Renal cortex interstitium (tissue), 11 donors: ENCODE measurements at regions not wholly inside any gene's neighbourhood (a gene's known extent, or its start where the extent isn't known, plus 50 kb on each side); places are given as distances from the start of the nearest gene placed in this dataset.
A peak's percentile ranks its signal among the peaks of the same experiment; 100 is the strongest.

Source experiments
- DNase-seq, 11 donors: peaks; one replicate each; pipeline ENCODE4 v3.0.0-alpha.2; 2013; ENCODE audit warnings: low read depth in 9 of 11, low spot score in 4 of 11; ENCODE audit errors: extremely low read depth in 1 of 11

DNA sequence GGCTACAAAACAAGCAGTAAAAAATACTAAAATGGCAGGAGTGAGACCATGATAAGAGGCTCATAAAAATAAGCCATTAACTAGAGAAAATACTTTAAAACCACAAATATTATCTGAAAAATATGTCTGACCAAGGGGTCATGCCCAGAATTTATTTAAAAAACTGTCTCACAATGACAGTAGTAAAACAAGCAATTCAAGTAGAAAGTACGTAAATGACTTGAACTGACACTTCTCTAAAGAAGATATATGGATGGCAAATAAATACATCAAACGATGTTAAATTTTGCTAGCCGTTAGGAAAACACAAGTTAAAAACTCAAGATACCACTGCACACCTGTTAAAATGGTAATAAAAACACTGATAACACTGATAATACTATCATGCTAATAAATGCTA, 353.9 kb upstream of the GRAMD2B start:
- DNase-seq, result no peak

DNA sequence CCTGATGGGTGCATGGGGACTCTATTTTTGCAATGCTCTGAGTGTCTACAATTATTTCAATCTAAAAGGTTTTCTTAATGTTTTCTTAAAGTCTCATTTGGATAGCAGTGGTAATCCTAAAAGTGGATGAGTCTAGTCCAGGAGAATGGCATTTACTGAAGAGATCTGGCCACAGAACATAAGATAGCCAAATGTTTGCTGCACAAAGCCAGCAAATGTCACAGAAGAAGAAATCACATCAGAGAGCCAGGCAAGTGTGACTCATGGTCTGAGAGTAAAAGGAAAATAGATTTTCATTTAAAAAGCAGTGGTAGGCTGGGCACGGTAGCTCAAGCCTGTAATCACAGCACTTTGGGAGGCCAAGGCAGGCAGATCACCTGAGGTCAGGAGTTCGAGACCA, 352.7 kb upstream of the GRAMD2B start:
- DNase-seq, result no peak

DNA sequence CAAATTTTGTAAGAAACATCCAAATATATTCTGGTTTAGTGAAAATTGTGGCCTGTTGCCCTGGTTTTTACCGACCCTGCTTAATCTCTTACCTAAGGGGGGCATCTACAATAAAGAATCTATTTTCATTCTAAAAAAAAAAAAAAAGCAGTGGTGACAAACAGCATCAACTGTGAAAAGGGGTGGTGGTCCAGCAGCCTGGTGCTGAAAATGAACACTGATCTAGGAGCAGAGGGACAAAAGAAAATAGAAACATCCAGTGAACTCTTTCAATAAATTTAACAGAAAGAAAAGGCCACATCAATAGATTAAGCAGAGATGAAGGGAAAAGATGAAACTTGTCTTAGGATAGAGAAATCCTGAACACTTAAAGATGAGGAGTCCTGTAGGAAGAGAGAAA, 348.7 kb upstream of the GRAMD2B start:
- DNase-seq, result no peak

DNA sequence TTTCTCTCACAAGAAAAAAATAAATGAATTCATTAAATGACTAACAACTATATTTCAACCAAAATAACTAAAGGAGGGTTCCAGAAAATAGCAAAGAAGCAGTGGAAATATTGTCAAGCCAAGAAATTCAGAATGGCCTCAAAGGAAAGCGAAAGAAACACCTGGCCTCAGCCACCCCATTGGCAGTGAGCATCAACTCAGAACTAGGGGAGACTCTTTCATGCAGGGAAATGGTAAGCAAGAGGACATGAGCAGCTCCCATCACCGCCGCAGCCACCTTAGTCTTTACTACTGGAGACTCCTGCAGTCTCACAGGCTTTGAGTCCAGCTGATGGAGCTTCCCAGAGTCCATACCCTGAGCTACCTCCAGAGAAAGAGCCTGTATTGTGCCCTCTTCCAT, 343.9 kb upstream of the GRAMD2B start:
- no peak for DNase-seq

DNA sequence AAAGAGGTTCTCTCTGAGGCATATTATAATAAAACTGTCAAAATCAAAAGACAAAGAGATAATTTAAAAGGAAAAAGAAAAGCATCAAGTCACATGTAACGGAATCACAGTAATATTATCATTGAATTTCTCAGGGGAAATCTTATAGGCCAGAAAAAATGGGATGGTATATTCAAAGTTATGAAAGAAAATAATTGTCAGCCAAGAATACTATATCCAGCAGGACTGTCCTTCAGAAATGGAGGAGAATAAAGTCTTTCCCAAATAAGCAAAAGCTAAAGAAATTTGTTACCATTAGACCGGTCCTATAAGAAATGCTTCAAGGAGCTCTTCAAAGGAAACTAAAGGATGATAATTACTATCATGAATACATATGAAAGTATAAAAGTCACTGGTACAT, 342.0 kb upstream of the GRAMD2B start:
- DNase-seq, result no peak

DNA sequence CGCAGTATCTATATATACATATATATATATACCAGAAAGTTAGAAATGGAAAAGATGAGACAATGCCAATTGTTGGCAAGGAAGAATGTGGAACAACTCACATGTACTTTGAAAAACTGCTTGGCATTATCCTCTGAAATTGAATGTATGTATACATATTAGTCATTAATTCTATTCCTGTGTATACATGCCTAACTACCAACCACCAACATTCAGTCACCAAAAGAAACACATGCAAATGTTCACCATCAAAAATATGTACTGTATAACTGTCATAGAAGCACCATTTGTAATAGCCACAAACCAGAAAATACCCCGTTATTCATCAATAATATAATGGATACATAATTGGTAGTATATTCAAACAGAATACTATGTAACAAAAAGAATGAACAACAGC, 330.2 kb upstream of the GRAMD2B start:
- DNase-seq, result no peak

DNA sequence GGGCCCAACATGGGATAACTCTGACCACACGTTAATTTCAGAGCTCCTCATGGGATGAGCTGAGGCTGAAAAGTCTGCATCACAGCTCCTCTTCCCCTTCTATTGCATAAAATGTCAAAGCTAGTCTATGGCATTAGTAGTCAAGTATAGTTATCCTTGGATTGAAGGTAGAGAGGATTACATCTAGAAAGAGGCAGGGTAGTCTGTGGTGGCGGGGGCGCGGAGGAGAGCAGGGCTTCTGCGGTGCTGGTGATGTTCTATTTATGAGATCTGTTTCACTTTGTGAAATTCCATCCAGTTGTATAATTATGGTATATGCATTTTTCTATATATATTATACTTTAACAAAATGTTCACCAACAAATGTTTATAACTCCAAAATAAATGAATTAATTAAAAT, 329.5 kb upstream of the GRAMD2B start:
- DNase-seq, result no peak

DNA sequence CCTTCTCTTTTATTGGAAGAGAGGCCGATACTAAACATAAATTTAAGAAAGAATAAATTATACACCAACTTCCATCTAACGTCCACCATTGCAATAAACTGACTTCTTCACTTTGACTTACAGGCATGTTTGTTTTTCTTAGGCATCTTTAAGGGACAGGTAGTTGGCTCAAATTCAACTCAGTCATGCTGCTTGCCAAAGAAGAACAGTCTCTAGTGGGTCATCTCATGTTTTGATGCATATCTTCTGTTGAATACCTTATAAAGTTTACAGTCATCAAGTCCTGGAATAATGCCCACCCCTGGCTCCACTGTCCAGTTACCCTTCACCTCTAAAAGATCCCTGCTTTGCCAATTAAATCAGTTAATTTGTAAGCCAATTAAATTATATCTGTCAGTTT, 328.2 kb upstream of the GRAMD2B start:
- no peak for DNase-seq

DNA sequence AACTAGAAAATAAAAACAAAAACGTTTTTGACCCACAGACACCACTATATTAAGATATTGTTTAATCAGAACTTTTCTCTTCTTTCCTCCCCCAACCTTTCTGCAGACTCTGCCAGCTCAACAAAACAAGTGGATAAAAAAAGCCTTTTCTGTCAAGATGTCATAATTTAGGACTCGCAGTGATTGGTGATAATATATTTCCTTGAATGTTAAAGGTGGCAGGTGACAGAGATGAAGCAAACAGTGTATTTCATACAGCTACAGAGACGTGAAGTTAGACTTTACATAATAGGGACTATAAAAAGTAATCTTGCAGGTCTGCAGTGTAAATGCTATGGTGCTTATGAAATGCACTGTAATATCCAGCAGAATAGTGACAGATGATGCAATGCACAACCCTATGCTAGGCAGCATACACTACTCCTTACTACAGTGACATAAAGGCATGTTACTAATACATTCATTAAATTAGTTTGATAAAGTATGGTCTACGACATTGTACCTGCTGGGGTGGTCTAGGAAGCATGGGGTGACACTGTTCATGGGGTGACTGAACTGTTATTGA, 326.7 kb upstream of the GRAMD2B start:
- no peak for DNase-seq

DNA sequence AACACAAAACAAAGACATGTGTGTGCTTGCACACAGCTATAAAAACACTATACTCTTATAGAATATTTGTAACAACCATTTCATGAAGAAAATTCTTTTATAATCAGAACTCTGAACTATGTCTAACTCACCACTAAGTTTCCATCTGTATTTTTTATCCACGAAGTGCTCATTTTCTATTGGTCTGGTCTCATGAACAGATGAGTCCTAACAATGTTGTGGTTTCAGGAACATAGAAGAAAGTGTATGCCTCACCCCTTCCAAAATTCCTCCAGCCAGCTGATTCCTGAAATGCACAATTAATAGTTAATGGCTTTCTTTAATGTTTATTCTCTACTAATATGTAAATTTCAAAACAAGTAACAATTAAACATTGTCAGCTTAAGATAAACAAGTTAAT, 325.3 kb upstream of the GRAMD2B start:
- DNase-seq, result no peak

DNA sequence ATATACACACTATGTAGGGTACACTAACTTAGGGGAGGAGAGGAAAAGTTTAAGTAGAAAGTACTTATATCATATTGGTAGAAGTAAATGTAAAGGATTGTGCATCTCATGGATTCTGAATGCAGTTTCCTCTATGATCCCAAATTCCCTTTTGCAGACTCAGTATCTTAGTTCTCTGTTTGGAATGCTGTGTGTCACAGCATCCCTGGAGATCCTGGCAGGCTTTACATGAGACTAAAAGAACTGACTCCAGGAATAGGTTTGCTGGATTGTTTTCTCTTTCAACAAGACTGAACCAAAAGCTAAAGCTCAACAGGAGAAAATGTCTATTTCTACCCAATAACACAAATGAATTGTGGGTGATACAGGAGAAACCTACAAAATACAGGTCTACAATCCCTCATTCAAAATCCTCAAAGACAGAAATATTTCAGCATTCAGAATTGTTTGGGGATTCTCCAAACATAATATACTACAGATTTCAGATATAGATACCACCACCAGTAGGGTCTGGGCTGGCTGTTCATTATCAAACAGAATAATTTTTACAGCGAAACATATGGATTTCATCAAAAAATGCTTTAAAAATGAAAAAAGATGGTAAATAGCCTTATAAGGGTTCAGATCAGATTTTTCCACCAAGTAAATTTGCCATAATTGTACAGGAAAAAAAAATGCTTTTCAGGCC, 324.7 kb upstream of the GRAMD2B start:
- no peak for DNase-seq

DNA sequence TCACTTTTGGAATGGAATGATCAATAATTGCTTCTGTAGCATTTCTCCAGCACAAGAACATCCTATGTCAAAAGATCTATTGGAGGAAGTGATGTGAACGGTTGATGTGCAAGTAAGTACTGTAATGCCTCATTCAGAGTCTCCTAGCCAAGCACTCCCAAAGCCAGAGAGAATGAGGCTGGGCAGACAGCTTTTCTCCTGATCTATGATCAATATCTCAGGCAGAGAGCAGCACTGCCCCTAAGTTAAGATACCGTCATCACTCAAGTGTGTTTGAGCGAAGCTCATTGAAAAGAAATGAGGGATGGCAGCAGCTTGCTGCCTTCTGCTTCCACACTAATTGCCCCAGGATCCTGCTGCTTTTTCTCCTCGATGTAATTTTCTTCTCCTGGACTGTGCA, 324.1 kb upstream of the GRAMD2B start:
- no peak for DNase-seq

DNA sequence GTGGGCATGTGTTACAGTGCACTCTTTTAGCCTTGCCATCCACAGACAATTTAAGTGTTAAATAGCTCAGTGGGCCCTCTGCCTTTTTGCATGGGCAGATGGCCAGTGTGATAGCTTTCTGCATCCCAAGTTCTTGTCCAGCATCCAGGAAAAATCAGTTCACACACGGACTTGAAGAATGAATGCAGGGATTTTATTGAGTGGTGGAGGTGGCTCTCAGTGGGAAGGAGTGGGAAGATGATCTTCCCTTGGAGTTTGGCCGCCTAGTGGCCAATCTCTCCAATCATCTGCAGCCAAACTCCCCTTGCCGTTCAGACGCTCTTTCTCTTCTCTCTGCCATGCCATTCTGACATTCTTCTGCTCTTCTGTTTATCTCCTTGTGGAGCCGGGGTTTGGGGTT, 322.4 kb upstream of the GRAMD2B start:
- DNase-seq, result no peak

DNA sequence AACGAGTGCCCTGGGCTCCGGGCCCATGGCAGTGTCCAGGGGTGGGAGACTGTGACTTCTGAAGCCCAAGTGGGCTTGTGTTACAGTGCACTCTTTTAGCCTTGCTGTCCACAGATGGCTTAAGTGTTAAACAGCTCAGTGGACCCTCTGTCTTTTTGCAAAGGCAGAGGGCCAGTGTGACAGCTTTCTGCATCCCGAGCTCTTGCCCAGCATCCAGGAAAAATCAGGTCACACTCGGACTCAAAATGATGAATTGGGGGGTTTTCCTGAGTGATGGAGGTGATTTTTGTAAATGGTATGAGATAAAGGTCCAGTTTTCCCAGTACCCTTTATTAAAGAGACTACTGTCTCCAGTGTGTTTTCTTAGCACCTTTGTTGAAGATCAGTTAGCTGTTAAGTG, 321.3 kb upstream of the GRAMD2B start:
- DNase-seq, result no peak

DNA sequence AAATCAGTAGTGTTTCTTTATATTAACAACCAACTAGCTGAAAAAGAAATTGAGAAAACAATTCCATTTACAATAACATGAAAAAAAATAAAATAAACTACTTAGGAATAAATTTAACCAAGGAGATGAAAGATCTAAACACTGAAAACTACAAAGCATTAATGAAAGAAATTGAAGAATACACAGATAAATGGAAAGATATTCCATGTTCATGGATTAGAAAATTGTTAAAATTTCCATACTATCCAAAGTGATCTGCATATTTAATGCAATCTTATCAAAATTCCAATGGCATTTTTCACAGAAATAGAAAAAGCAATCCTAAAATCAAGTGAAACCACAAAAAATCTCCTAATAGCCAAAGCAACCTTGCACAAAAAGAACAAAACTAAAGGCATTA, 320.2 kb upstream of the GRAMD2B start:
- DNase-seq, result no peak

DNA sequence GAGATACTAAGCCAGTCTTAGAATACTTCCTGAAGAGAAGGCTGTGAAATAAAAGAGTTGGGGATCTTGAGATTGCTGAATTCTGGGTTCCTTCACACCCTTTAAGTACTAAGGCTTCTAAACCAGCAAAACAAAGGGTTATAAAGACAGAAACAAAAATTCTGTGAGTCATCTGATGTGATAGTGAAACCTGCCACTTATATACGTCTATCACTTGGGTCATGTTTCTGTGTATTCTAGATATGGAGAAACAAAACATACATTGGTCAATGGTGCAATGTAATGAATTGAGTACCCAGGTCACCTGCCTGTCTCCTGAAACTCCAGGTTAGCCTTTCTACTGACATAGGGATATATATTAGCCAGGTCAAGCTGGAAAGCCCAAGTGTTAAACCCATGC, 319.3 kb upstream of the GRAMD2B start:
- DNase-seq, result no peak

DNA sequence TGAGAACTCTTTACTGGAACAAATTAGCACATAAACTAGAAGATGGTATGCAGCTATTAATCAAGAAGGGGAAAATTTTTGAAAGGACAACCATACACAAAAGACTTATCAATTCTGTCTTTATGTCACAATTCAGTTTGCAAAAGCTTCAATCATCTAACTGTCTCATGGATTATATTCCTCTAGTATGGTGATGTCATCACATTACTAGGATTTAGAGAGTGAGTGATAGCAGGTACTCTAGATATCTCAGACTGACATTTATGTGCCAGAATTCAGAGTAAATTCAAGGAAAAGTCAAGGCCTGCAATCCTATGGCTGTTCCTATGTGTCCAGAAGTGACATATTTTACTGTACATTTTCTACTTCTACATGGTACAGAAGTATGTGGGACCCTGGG, 318.9 kb upstream of the GRAMD2B start:
- DNase-seq, result no peak

DNA sequence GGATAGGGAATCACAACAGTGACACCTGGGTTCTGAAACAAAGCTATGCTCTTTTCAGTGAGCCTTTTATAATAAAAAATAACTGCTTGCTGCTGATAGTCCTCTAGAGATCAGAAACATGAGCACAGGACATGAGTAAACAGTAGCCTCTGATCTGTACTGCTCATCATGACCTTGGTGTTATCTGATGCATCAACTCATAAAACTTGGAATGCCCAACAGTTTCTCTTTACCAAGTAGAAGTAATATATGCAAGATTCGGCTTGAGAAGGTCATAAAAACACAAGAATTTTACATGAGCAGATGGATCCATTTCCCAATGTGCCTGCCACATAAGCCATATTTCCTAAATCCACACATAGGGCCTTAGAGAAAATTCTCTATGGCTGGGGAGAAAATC, 318.3 kb upstream of the GRAMD2B start:
- peak in 1 of 11 donors; percentile 17 for DNase-seq

DNA sequence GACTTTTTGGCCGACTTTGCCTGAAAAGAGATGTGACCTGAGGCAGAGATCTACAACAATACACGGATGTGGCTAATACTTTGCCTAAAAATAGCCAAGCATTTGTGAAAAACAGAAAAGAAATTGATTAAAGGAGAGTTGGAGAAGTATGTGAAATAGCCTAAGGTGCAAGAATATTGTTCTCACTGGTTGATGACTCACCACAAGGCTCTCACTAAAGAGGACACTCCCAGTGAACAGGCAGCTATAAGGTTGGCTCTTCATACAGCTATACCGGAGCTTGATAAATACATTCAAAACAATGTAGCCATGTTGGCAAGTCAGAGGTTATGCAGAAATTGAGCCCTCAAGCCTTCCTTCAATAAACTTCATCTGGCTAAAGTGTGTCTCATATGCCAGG, 317.2 kb upstream of the GRAMD2B start:
- no peak for DNase-seq

DNA sequence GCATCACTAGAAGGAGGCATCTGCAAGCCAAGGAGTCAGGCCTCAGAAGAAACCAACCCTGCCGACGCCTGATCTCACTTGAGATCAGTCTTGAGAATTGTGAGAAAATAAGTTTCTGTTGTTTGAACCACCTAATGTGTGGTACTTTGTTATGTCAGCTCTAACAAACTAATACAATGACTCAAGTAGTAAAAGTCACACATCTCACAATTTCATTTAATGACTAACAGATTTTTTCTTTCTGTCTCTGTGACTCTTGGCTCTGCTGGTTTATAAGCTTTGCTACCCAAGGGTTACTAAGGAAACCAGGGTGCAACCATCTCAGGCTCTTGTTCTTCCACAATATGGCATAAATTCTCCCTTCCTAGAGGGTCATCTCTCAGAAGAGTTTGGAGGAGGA, 315.8 kb upstream of the GRAMD2B start:
- no peak for DNase-seq

DNA sequence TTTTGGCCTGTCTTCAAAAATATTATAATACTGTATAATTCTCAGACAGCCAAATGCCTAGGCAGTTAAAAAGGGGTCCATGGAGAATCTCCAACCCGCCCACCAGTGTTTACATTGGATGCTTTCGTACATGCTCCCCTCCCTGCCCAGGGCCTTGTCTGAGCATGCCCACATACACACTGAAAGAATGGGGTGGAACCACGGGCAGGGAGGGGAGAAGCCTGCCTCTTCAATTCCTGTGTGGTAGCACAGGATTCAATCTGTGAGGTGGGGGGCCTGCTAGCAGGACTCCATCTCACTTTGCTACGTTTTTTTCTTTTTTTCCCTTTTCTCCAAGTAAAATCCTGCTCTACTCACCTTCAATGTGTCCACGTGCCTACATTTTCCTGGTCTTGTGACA, 314.7 kb upstream of the GRAMD2B start:
- no peak for DNase-seq
